ENCODE measurements at regions not wholly inside any gene's neighbourhood (a gene's known extent, or its start where the extent isn't known, plus 50 kb on each side); places are given as distances from the start of the nearest gene placed in this dataset.

DNA sequence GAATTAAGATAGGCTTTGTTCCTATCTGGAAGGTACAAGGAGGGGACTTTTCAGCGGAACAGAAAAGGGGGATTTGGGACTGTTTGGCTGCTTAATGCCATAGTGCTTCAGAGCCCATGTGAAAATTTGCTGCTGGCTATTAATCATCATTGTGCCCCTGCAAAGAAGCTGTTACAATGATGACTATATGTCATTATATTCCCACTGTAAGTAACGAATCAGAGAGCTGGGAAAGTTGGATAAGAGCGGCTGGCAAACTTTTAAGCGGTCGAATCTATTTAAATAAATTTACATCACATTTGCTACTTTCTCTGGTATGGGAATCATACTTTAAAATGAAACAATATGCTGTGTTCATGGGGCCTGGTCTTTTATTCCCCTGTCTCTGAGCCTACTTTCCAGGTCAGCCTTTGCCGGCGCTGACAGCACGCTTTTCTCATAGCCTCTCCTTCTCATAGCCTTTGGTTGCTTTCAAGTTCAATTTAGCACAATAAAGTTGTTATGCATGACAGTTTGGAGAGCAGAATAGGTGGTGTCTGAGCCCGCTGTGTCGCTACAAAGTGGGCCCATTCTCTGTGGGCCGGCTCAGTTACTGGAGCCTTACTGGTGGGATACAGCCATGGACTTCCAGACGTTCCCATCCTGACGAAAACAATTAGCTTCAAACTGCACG, 271.2 kb upstream of the TMEM161B start:
- TF ChIP-seq, protein P1, sequence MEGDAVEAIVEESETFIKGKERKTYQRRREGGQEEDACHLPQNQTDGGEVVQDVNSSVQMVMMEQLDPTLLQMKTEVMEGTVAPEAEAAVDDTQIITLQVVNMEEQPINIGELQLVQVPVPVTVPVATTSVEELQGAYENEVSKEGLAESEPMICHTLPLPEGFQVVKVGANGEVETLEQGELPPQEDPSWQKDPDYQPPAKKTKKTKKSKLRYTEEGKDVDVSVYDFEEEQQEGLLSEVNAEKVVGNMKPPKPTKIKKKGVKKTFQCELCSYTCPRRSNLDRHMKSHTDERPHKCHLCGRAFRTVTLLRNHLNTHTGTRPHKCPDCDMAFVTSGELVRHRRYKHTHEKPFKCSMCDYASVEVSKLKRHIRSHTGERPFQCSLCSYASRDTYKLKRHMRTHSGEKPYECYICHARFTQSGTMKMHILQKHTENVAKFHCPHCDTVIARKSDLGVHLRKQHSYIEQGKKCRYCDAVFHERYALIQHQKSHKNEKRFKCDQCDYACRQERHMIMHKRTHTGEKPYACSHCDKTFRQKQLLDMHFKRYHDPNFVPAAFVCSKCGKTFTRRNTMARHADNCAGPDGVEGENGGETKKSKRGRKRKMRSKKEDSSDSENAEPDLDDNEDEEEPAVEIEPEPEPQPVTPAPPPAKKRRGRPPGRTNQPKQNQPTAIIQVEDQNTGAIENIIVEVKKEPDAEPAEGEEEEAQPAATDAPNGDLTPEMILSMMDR (IDR thresholded peaks at IDR 0.05 in 2 of 3, conservative IDR thresholded peaks at IDR 0.05 in 1 of 3; ENCODE audit: borderline replicate concordance in 1 of 3, insufficient read depth in 1 of 3, low read depth in 2 of 3, low read length in 2 of 3) = no peak
- TF ChIP-seq ELF1 (IDR thresholded peaks at IDR 0.05; ENCODE audit: borderline replicate concordance, low read depth) (no peak), FOSL1 (IDR thresholded peaks at IDR 0.05; ENCODE audit: low read depth) (no peak), EZH2phosphoT487 (IDR thresholded peaks at IDR 0.05; ENCODE audit: borderline replicate concordance) (no peak), ZFX (IDR thresholded peaks at IDR 0.05) (no peak)
- RAD21 ChIA-PET (ENCODE audit: low non-redundant PET in 1 of 2, low total read pairs in 2 of 2, uncharacterized antibody in 2 of 2, unreplicated experiment in 2 of 2) = no interaction called here

DNA sequence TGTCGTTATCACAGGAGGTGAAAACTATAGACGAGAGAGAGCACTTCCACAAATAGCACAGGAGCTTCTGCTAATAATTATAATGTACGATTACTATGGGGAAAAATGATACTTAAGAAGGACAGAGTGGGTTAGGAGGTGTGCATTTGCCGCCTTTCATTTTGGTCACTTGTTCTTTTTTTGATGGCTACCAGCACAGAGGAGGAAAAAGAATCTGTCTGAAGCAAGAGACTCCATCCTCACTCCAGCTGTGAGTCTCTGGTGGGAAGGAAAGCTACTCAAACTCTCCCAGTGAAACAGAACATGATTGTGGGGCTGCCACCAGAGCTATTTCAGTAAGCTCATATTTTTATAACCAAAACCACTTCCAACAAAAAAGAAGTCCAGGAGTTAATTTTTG, 270.4 kb upstream of the TMEM161B start:
- ChIA-PET POLR2A (no interaction called here), CTCF (no interaction called here)
- TF ChIP-seq CBX3 (IDR thresholded peaks at IDR 0.05; ENCODE audit: low read depth) (no peak), EZH2 (IDR thresholded peaks at IDR 0.05) (no peak), EGR1 (IDR thresholded peaks at IDR 0.05; ENCODE audit: low read depth) (no peak), ELF1 (IDR thresholded peaks at IDR 0.05; ENCODE audit: borderline replicate concordance, low read depth) (no peak), RAD21 (IDR thresholded peaks at IDR 0.05; ENCODE audit: low read depth) (no peak), CEBPB (IDR thresholded peaks at IDR 0.05; ENCODE audit: low read depth) (no peak), JUND (IDR thresholded peaks at IDR 0.05) (no peak), POLR2AphosphoS5 (IDR thresholded peaks at IDR 0.05; ENCODE audit: low read depth, low read length) (no peak), YY1 (IDR thresholded peaks at IDR 0.05; ENCODE audit: extremely low read depth, insufficient replicate concordance, low read depth, low read length) (no peak)
- TF ChIP-seq, protein P1 (IDR thresholded peaks at IDR 0.05 in 2 of 3, conservative IDR thresholded peaks at IDR 0.05 in 1 of 3; ENCODE audit: borderline replicate concordance in 1 of 3, insufficient read depth in 1 of 3, low read depth in 2 of 3, low read length in 2 of 3) = no peak
- TF ChIP-seq, protein P2, sequence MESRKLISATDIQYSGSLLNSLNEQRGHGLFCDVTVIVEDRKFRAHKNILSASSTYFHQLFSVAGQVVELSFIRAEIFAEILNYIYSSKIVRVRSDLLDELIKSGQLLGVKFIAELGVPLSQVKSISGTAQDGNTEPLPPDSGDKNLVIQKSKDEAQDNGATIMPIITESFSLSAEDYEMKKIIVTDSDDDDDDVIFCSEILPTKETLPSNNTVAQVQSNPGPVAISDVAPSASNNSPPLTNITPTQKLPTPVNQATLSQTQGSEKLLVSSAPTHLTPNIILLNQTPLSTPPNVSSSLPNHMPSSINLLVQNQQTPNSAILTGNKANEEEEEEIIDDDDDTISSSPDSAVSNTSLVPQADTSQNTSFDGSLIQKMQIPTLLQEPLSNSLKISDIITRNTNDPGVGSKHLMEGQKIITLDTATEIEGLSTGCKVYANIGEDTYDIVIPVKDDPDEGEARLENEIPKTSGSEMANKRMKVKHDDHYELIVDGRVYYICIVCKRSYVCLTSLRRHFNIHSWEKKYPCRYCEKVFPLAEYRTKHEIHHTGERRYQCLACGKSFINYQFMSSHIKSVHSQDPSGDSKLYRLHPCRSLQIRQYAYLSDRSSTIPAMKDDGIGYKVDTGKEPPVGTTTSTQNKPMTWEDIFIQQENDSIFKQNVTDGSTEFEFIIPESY (IDR thresholded peaks at IDR 0.05; ENCODE audit: extremely low read depth, insufficient replicate concordance, low read length) = no peak

More for the DNA sequence above, 271.2 kb upstream of the TMEM161B start:
- Histone ChIP-seq H3K4me3 (replicated peaks in 1 of 2; ENCODE audit: low read depth in 1 of 2, low read length in 2 of 2) (no peak overlapping the region), H3K36me3 (ENCODE audit: control insufficient read depth in 1 of 2, insufficient read depth in 2 of 2, low read length in 2 of 2) (no peaks in the 10 kb centered on the region), H3K9ac (ENCODE audit: low read length) (no peak overlapping the region), H3K4me1 (ENCODE audit: control insufficient read depth in 1 of 2, insufficient read depth in 2 of 2, low read length in 2 of 2) (peaks cover 0 to 8% of the 10 kb centered on the region in 2 experiments; a peak in 1 of 4 replicates), H3K79me2 (ENCODE audit: insufficient read depth, low read length) (no peaks in the 10 kb centered on the region), H2AFZ (ENCODE audit: low read depth, low read length, poor library complexity, severe bottlenecking) (no peak overlapping the region), H3K9me3 (ENCODE audit: control insufficient read depth in 1 of 2, insufficient read depth in 1 of 2, low read depth in 1 of 2, low read length in 2 of 2) (no peaks in the 10 kb centered on the region), H3K27ac (ENCODE audit: low read depth, low read length) (no peak overlapping the region), H3K27me3 (ENCODE audit: insufficient read depth, low read length) (no peaks in the 10 kb centered on the region), H3K4me2 (ENCODE audit: low read length) (no peak overlapping the region), H3K9me2 (ENCODE audit: insufficient read depth) (no peaks in the 10 kb centered on the region), H4K20me1 (ENCODE audit: insufficient read depth) (no peaks in the 10 kb centered on the region)
- ATAC-seq (no peak), DNase-seq (ENCODE audit: low read depth, low spot score) (no peak)
- no TSS peak for BruUV-seq (replicated peaks)
- ChIA-PET CTCF (no interaction called here), POLR2A (no interaction called here)
- intact Hi-C loops (cut with micrococcal nuclease) = no loop called here

More for the DNA sequence above, 270.4 kb upstream of the TMEM161B start:
- H3K79me2 ChIP-seq (ENCODE audit: insufficient read depth, low read length) = no peaks in the 10 kb centered on the region
- peaks cover 0 to 8% of the 10 kb centered on the region in 2 experiments; a peak in 1 of 4 replicates for H3K4me1 ChIP-seq (ENCODE audit: control insufficient read depth in 1 of 2, insufficient read depth in 2 of 2, low read length in 2 of 2)
- BruUV-seq (replicated peaks) = no TSS peak
- ATAC-seq (no peak), DNase-seq (ENCODE audit: low read depth, low spot score) (no peak)
- intact Hi-C loops (cut with micrococcal nuclease) = no loop called here
- no peaks in the 10 kb centered on the region for H3K9me2 ChIP-seq (ENCODE audit: insufficient read depth)
- H2AFZ ChIP-seq (ENCODE audit: low read depth, low read length, poor library complexity, severe bottlenecking) = no peak overlapping the region
- H3K4me3 ChIP-seq (replicated peaks in 1 of 2; ENCODE audit: low read depth in 1 of 2, low read length in 2 of 2) = no peak overlapping the region
- RAD21 ChIA-PET (ENCODE audit: low non-redundant PET in 1 of 2, low total read pairs in 2 of 2, uncharacterized antibody in 2 of 2, unreplicated experiment in 2 of 2) = no interaction called here
- no peaks in the 10 kb centered on the region for H3K36me3 ChIP-seq (ENCODE audit: control insufficient read depth in 1 of 2, insufficient read depth in 2 of 2, low read length in 2 of 2)
- H3K9ac ChIP-seq (ENCODE audit: low read length) = no peak overlapping the region
- H4K20me1 ChIP-seq (ENCODE audit: insufficient read depth) = no peaks in the 10 kb centered on the region
- H3K9me3 ChIP-seq (ENCODE audit: control insufficient read depth in 1 of 2, insufficient read depth in 1 of 2, low read depth in 1 of 2, low read length in 2 of 2) = no peaks in the 10 kb centered on the region
- H3K27ac ChIP-seq (ENCODE audit: low read depth, low read length) = no peak overlapping the region
- no peak overlapping the region for H3K4me2 ChIP-seq (ENCODE audit: low read length)
- H3K27me3 ChIP-seq (ENCODE audit: insufficient read depth, low read length) = no peaks in the 10 kb centered on the region
